ENCODE measurements at regions not wholly inside any gene's neighbourhood (a gene's known extent, or its start where the extent isn't known, plus 50 kb on each side); places are given as distances from the start of the nearest gene placed in this dataset.
"Not testable (repeated sequence)": the region's sequence is repeated elsewhere in the genome, so short reads cannot be mapped to it uniquely, and the experiment has no call there.

- DNase-seq, result no peak
Observed at GRCh38 chr10:78658645-78659597, 409.8 kb upstream of the ZMIZ1 start.

GRCh38 chr10:78659598-78659967 is 409.2 kb upstream of the ZMIZ1 start:
- no peak for DNase-seq

GRCh38 chr10:78660446-78661106 is 408.2 kb upstream of the ZMIZ1 start:
- DNase-seq, result no peak

- no peak for DNase-seq
Observed at GRCh38 chr10:78663721-78664120, 405.0 kb upstream of the ZMIZ1 start.

- DNase-seq, result peak in 1 of 2 donors; percentile 10
Observed at GRCh38 chr10:78664929-78665553, 403.7 kb upstream of the ZMIZ1 start.

GRCh38 chr10:78672918-78673317 is 395.8 kb upstream of the ZMIZ1 start:
- DNase-seq, result no peak

- not testable (repeated sequence) for DNase-seq
Observed at GRCh38 chr10:78681141-78681540, 387.6 kb upstream of the ZMIZ1 start.

- not testable (repeated sequence) for DNase-seq
Observed at GRCh38 chr10:78681986-78682385, 386.8 kb upstream of the ZMIZ1 start.

GRCh38 chr10:78684947-78685346 is 383.8 kb upstream of the ZMIZ1 start:
- no peak for DNase-seq

- DNase-seq, result no peak
Observed at GRCh38 chr10:78685466-78686103, 383.2 kb upstream of the ZMIZ1 start.

GRCh38 chr10:78686444-78687060 is 382.2 kb upstream of the ZMIZ1 start:
- no peak for DNase-seq

GRCh38 chr10:78687626-78688025 is 381.1 kb upstream of the ZMIZ1 start:
- no peak for DNase-seq

- DNase-seq, result no peak
Observed at GRCh38 chr10:78688230-78688900, 380.4 kb upstream of the ZMIZ1 start.

GRCh38 chr10:78688901-78689583 is 379.7 kb upstream of the ZMIZ1 start:
- DNase-seq, result no peak

GRCh38 chr10:78689584-78689935 is 379.2 kb upstream of the ZMIZ1 start:
- DNase-seq, result no peak

GRCh38 chr10:78690354-78691111 is 378.2 kb upstream of the ZMIZ1 start:
- DNase-seq, result no peak

- no peak for DNase-seq
Observed at GRCh38 chr10:78691301-78692030, 377.3 kb upstream of the ZMIZ1 start.

- DNase-seq, result no peak
Observed at GRCh38 chr10:78692071-78692470, 376.7 kb upstream of the ZMIZ1 start.

GRCh38 chr10:78695846-78696245 is 372.9 kb upstream of the ZMIZ1 start:
- DNase-seq, result no peak

GRCh38 chr10:78696791-78697395 is 371.9 kb upstream of the ZMIZ1 start:
- DNase-seq, result no peak
